Left lung (tissue), 4 donors: ENCODE measurements at regions not wholly inside any gene's neighbourhood (a gene's known extent, or its start where the extent isn't known, plus 50 kb on each side); places are given as distances from the start of the nearest gene placed in this dataset.

Source experiments
- ATAC-seq: fragments of 200-7000 bp; cut with Tn5 transposase; one replicate; pipeline ENCODE4 v1.9.1; 2020; ENCODE audit warnings: moderate library complexity
- DNase-seq, 4 donors: peaks; one replicate each; pipeline ENCODE4 v3.0.0-alpha.2; 2013 to 2020
- H3K27ac ChIP-seq, 2 donors: fragments of 200-600 bp; sonication (generic) in 1 of 2; one replicate each; pipeline versions ENCODE4 v1.5.0 to v1.8.0; 2020 to 2021
- H3K27me3 ChIP-seq, 2 donors: fragments of 200-600 bp; sonication (generic) in 1 of 2; one replicate each; pipeline versions ENCODE4 v1.5.0 to v1.8.0; 2020 to 2021
- H3K36me3 ChIP-seq, 2 donors: fragments of 200-600 bp; sonication (generic) in 1 of 2; one replicate each; pipeline versions ENCODE4 v1.5.0 to v1.8.0; 2020 to 2021
- H3K4me1 ChIP-seq, 2 donors: fragments of 200-600 bp; one replicate each; pipeline ENCODE4 v1.8.0; 2021
- H3K4me3 ChIP-seq, 2 donors: fragments of 200-600 bp; sonication (generic) in 1 of 2; one replicate each; pipeline versions ENCODE4 v1.5.0 to v1.8.0; 2020 to 2021; ENCODE audit warnings: mild to moderate bottlenecking in 1 of 2
- H3K9me3 ChIP-seq, 2 donors: fragments of 200-600 bp; sonication (generic) in 1 of 2; one replicate each; pipeline versions ENCODE4 v1.5.0 to v1.8.0; 2020 to 2021
- CTCF ChIP-seq, 2 donors: fragments of 200-600 bp; sonication (generic) in 1 of 2; IDR thresholded peaks; one replicate each; pipeline versions ENCODE4 v1.5.0 to v1.8.0; 2021; ENCODE audit warnings: antibody characterized with exemption in 2 of 2
- intact Hi-C, 2 donors: fragments of 100-400 bp; cut with DNase I; formaldehyde crosslinking; loops; one replicate each; pipeline versions ENCODE4 v1.11.2 to v1.14.2; 2022
- donor health status: DM: no; HTN: yes; CAD: no.
- donor health status: DM: no; HTN: no; CAD: no.

- TF ChIP-seq CTCF (IDR thresholded peaks at IDR 0.05) = no peak
- ATAC-seq (no peak), DNase-seq (no peak)
- intact Hi-C loops = no loop called here
- no peak overlapping the region for H3K27ac ChIP-seq
- H3K4me1 ChIP-seq = no peaks in the 10 kb centered on the region
- H3K9me3 ChIP-seq = no peaks in the 10 kb centered on the region
- H3K27me3 ChIP-seq = no peaks in the 10 kb centered on the region
- no peak overlapping the region for H3K4me3 ChIP-seq
- no peaks in the 10 kb centered on the region for H3K36me3 ChIP-seq
These were observed 205.3 kb downstream of the TBXT start for GRCh38 chr6:165962366-165962765.

DNA sequence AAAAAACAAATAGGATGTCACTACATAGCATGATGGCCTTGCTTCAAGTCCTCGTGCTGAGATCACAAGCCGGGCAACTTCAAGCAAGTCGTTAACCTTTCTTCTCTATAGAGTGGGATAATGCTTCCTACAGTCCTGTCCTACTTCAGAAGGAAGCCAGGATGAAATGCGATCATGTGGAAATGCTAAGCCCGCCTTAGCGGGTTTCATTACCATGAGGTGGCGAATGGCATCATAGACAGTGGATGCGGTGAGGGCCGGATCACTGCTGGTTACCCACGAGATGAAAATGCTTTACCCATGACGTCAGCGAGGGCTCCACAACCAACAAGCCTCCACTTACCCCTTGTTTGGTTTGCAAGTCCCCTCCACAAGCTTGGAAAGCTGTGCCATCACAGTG lies 206.4 kb downstream of the TBXT start:
- DNase-seq = no peak
- intact Hi-C loops = no loop called here
- Histone ChIP-seq H3K27ac (no peak overlapping the region), H3K27me3 (no peaks in the 10 kb centered on the region), H3K4me3 (no peak overlapping the region), H3K4me1 (no peaks in the 10 kb centered on the region), H3K36me3 (no peaks in the 10 kb centered on the region), H3K9me3 (no peaks in the 10 kb centered on the region)
- ATAC-seq = no peak
- no peak for TF ChIP-seq CTCF (IDR thresholded peaks at IDR 0.05)

GRCh38 chr6:165960695-165961094 lies 207.0 kb downstream of the TBXT start:
- Histone ChIP-seq H3K27me3 (no peaks in the 10 kb centered on the region), H3K4me1 (no peaks in the 10 kb centered on the region), H3K9me3 (no peaks in the 10 kb centered on the region), H3K4me3 (no peak overlapping the region), H3K36me3 (no peaks in the 10 kb centered on the region), H3K27ac (no peak overlapping the region)
- intact Hi-C loops = no loop called here
- no peak for ATAC-seq
- no peak for TF ChIP-seq CTCF (IDR thresholded peaks at IDR 0.05)
- peak in 1 of 4 donors; percentile 44 for DNase-seq

- intact Hi-C loops = no loop called here
- TF ChIP-seq CTCF (IDR thresholded peaks at IDR 0.05) = no peak
- DNase-seq (no peak), ATAC-seq (no peak)
- Histone ChIP-seq H3K27me3 (no peaks in the 10 kb centered on the region), H3K27ac (no peak overlapping the region), H3K9me3 (no peaks in the 10 kb centered on the region), H3K4me1 (no peaks in the 10 kb centered on the region), H3K36me3 (no peaks in the 10 kb centered on the region), H3K4me3 (no peak overlapping the region)
These were observed 208.0 kb downstream of the TBXT start for GRCh38 chr6:165959627-165960026.

GRCh38 chr6:165956874-165957273 lies 210.8 kb downstream of the TBXT start:
- DNase-seq = no peak
- no peak for TF ChIP-seq CTCF (IDR thresholded peaks at IDR 0.05)
- intact Hi-C loops = no loop called here
- no peak for ATAC-seq
- H3K27ac ChIP-seq = no peak overlapping the region
- H3K36me3 ChIP-seq = no peaks in the 10 kb centered on the region
- H3K4me1 ChIP-seq = no peaks in the 10 kb centered on the region
- H3K4me3 ChIP-seq = no peak overlapping the region
- no peaks in the 10 kb centered on the region for H3K9me3 ChIP-seq
- no peaks in the 10 kb centered on the region for H3K27me3 ChIP-seq
